Mammary epithelial cell (primary cell): ENCODE measurements at regions not wholly inside any gene's neighbourhood (a gene's known extent, or its start where the extent isn't known, plus 50 kb on each side); places are given as distances from the start of the nearest gene placed in this dataset.

Experiments used
- EZH2 ChIP-seq: IDR thresholded peaks from 2 replicates; pipeline ENCODE4 v1.6.1; 2012; ENCODE audit warnings: low read length, inconsistent platforms, borderline replicate concordance
- TF ChIP-seq, protein P1 (sequence below), 2 donors: IDR thresholded peaks in 1 of 2; conservative IDR thresholded peaks in 1 of 2; 2 replicates each; pipeline ENCODE4 v1.5.1; 2011 to 2012; ENCODE audit warnings: inconsistent platforms in 2 of 2, low read length in 2 of 2, mild to moderate bottlenecking in 2 of 2, control low read depth in 1 of 2, low read depth in 1 of 2; ENCODE audit not compliant: insufficient read depth in 1 of 2; ENCODE audit errors: extremely low read depth in 1 of 2

DNA sequence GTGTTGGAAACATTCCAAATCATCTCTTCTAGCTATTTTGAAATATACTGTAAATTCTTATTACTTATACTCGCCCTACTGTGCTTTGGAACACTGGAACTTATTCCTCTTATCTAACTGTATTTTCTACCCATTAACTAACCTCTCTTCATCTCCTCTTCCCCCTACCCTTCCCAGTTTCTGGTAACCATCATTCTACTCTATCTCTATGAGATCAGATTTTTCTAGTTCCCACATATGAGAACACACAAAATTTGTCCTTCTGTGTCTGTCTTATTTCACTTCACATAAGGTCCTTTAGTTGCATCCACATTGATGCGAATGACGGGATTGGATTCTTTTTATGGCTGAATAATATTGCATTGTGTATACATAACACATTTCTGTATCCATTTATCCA, 1003.8 kb upstream of the INTU start:
- TF ChIP-seq, protein P1, sequence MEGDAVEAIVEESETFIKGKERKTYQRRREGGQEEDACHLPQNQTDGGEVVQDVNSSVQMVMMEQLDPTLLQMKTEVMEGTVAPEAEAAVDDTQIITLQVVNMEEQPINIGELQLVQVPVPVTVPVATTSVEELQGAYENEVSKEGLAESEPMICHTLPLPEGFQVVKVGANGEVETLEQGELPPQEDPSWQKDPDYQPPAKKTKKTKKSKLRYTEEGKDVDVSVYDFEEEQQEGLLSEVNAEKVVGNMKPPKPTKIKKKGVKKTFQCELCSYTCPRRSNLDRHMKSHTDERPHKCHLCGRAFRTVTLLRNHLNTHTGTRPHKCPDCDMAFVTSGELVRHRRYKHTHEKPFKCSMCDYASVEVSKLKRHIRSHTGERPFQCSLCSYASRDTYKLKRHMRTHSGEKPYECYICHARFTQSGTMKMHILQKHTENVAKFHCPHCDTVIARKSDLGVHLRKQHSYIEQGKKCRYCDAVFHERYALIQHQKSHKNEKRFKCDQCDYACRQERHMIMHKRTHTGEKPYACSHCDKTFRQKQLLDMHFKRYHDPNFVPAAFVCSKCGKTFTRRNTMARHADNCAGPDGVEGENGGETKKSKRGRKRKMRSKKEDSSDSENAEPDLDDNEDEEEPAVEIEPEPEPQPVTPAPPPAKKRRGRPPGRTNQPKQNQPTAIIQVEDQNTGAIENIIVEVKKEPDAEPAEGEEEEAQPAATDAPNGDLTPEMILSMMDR (conservative IDR thresholded peaks at IDR 0.05 in 1 of 2, IDR thresholded peaks at IDR 0.05 in 1 of 2; ENCODE audit: extremely low read depth in 1 of 2, insufficient read depth in 1 of 2, low read depth in 1 of 2, low read length in 2 of 2): no peak
- no peak for TF ChIP-seq EZH2
